HG03045 (cell line): ENCODE measurements at regions not wholly inside any gene's neighbourhood (a gene's known extent, or its start where the extent isn't known, plus 50 kb on each side); places are given as distances from the start of the nearest gene placed in this dataset.

Experiments used
- ATAC-seq: cut with Tn5 transposase; IDR thresholded peaks from one replicate; pipeline ENCODE4 v1.9.1; 2021; ENCODE audit warnings: mild to moderate bottlenecking, moderate library complexity; ENCODE audit not compliant: unreplicated experiment

- no peak for ATAC-seq
Observed at GRCh38 chr9:82208741-82209450, 220.3 kb downstream of the SPATA31D1 start.

GRCh38 chr9:82209797-82210470 is 221.4 kb downstream of the SPATA31D1 start:
- ATAC-seq = no peak

- ATAC-seq = no peak
Observed at GRCh38 chr9:82212885-82213284, 224.3 kb downstream of the SPATA31D1 start.

GRCh38 chr9:82216435-82216834 is 227.9 kb downstream of the SPATA31D1 start:
- ATAC-seq = no peak

- ATAC-seq = no peak
Observed at GRCh38 chr9:82223442-82223841, 234.9 kb downstream of the SPATA31D1 start.

- no peak for ATAC-seq
Observed at GRCh38 chr9:82231411-82231810, 242.8 kb downstream of the SPATA31D1 start.

GRCh38 chr9:82234160-82234943 is 245.8 kb downstream of the SPATA31D1 start:
- no peak for ATAC-seq

GRCh38 chr9:82242285-82242963 is 253.9 kb downstream of the SPATA31D1 start:
- no peak for ATAC-seq

GRCh38 chr9:82247318-82247717 is 258.7 kb downstream of the SPATA31D1 start:
- ATAC-seq = no peak

GRCh38 chr9:82252116-82252515 is 263.5 kb downstream of the SPATA31D1 start:
- no peak for ATAC-seq

- ATAC-seq = no peak
Observed at GRCh38 chr9:82254646-82255367, 266.2 kb downstream of the SPATA31D1 start.

GRCh38 chr9:82255481-82256176 is 267.1 kb downstream of the SPATA31D1 start:
- ATAC-seq = no peak

GRCh38 chr9:82260691-82261090 is 272.1 kb downstream of the SPATA31D1 start:
- no peak for ATAC-seq

GRCh38 chr9:82263619-82264018 is 275.0 kb downstream of the SPATA31D1 start:
- no peak for ATAC-seq

- no peak for ATAC-seq
Observed at GRCh38 chr9:82271106-82271561, 282.6 kb downstream of the SPATA31D1 start.

GRCh38 chr9:82273121-82273520 is 284.5 kb downstream of the SPATA31D1 start:
- no peak for ATAC-seq

GRCh38 chr9:82275258-82275927 is 286.8 kb downstream of the SPATA31D1 start:
- no peak for ATAC-seq

- ATAC-seq = no peak
Observed at GRCh38 chr9:82281066-82281465, 292.5 kb downstream of the SPATA31D1 start.

GRCh38 chr9:82284758-82285157 is 296.2 kb downstream of the SPATA31D1 start:
- no peak for ATAC-seq
